Fibroblast of lung (primary cell): ENCODE measurements at regions not wholly inside any gene's neighbourhood (a gene's known extent, or its start where the extent isn't known, plus 50 kb on each side); places are given as distances from the start of the nearest gene placed in this dataset.

Experiments
- DNase-seq, 2 donors: peaks; one replicate each; pipeline versions ENCODE4 v3.0.0 to v3.0.0-alpha.2; 2010; ENCODE audit warnings: low read depth in 2 of 2
- H2AFZ ChIP-seq: 2 replicates; pipeline ENCODE4 v1.5.1; 2012; ENCODE audit warnings: low read length, control low read depth, inconsistent platforms
- H3K27ac ChIP-seq: 2 replicates; pipeline ENCODE4 v1.5.1; 2011; ENCODE audit warnings: low read length, control low read depth; ENCODE audit not compliant: insufficient read depth
- H3K27me3 ChIP-seq: 2 replicates; pipeline ENCODE4 v1.5.1; 2011; ENCODE audit warnings: mild to moderate bottlenecking, low read length; ENCODE audit not compliant: control insufficient read depth, insufficient read depth
- H3K36me3 ChIP-seq: 2 replicates; pipeline ENCODE4 v1.5.1; 2011; ENCODE audit warnings: low read length; ENCODE audit not compliant: control insufficient read depth, insufficient read depth
- H3K4me1 ChIP-seq: 2 replicates; pipeline ENCODE4 v1.5.1; 2011; ENCODE audit warnings: low read length; ENCODE audit not compliant: control insufficient read depth, insufficient read depth; ENCODE audit errors: extremely low read depth
- H3K4me2 ChIP-seq: 2 replicates; pipeline ENCODE4 v1.5.1; 2011; ENCODE audit warnings: low read length, control low read depth; ENCODE audit not compliant: insufficient read depth; ENCODE audit errors: extremely low read depth
- H3K4me3 ChIP-seq, 4 experiments: fragments of 200-600 bp in 1 of 4; sonication (generic) in 1 of 4; replicated peaks in 1 of 4; 2 replicates each; pipeline ENCODE4 v1.5.1; 2011 to 2016; ENCODE audit warnings: low read length in 4 of 4, low read depth in 3 of 4, mild to moderate bottlenecking in 3 of 4, control low read depth in 2 of 4, inconsistent platforms in 1 of 4, mixed read lengths in 1 of 4; ENCODE audit not compliant: insufficient read depth in 1 of 4; ENCODE audit errors: control extremely low read depth in 1 of 4
- H3K79me2 ChIP-seq: 2 replicates; pipeline ENCODE4 v1.5.1; 2012; ENCODE audit warnings: mild to moderate bottlenecking, low read length, inconsistent platforms; ENCODE audit not compliant: control insufficient read depth, insufficient read depth
- H3K9ac ChIP-seq: 2 replicates; pipeline ENCODE4 v1.5.1; 2011; ENCODE audit warnings: mild to moderate bottlenecking, low read length, control low read depth; ENCODE audit not compliant: insufficient read depth
- H3K9me3 ChIP-seq: 2 replicates; pipeline ENCODE4 v1.5.1; 2012; ENCODE audit warnings: low read depth, low read length; ENCODE audit not compliant: control insufficient read depth, insufficient read depth
- H4K20me1 ChIP-seq: 2 replicates; pipeline ENCODE4 v1.5.1; 2011; ENCODE audit warnings: low read length; ENCODE audit not compliant: control insufficient read depth, insufficient read depth; ENCODE audit errors: extremely low read depth
- EZH2 ChIP-seq: IDR thresholded peaks from 2 replicates; pipeline ENCODE4 v1.5.1; 2012; ENCODE audit warnings: low read length, control low read depth, mild to moderate bottlenecking; ENCODE audit errors: missing control alignments
- TF ChIP-seq, protein P1 (sequence below), 2 donors: IDR thresholded peaks in 1 of 2; conservative IDR thresholded peaks in 1 of 2; 1 replicate in 1 of 2; 2 replicates in 1 of 2; pipeline ENCODE4 v1.5.1; 2011 to 2012; ENCODE audit warnings: low read length in 2 of 2, control low read depth in 1 of 2, inconsistent platforms in 1 of 2, low read depth in 1 of 2, mild to moderate bottlenecking in 1 of 2

DNA sequence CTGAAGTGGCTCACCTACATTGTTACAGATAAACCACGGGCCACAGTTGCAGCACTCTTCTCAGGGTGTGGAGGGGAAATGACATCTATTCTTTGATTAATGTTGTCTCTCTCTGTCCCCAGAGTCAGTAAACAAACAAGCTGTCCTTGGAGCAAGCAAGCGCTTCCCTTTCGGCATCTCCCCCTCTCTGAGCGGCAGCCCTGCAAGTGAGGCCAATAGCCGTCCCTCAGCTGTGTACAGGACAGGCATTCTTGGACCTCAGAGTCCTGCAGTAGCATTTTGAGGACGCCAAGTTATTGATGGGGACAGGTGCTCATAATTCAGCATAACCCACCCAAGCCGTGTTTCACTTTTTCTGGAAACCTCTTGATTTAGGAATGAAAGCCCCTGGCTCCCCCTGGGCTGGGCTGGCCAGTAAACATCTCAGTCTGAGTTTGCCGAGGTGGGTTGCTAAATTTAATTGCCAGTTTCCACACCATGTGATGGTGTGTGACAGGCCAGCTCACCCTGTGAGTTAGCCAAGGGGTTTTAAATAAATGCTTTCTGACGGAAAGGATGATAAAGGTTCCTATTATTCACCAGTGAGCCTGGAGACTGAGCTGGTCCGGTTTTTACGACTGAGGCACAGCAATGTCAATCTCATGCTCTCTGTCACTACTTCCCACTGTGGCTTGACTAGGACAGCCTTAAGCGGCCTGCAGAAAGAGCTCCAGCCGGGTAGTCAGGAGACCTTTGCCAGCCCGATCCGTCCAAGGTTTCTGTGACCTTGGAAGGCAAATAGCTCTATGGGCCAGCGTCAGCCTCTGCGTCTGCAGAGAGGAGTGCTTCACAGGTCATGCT, 214.8 kb upstream of the RREB1 start:
- no peak overlapping the region for H2AFZ ChIP-seq
- no peak overlapping the region for H3K4me2 ChIP-seq
- H3K9me3 ChIP-seq: no peaks in the 10 kb centered on the region
- no peaks in the 10 kb centered on the region for H3K36me3 ChIP-seq
- no peaks in the 10 kb centered on the region for H3K79me2 ChIP-seq
- H3K4me3 ChIP-seq: no peak overlapping the region
- no peaks in the 10 kb centered on the region for H4K20me1 ChIP-seq
- TF ChIP-seq, protein P1, sequence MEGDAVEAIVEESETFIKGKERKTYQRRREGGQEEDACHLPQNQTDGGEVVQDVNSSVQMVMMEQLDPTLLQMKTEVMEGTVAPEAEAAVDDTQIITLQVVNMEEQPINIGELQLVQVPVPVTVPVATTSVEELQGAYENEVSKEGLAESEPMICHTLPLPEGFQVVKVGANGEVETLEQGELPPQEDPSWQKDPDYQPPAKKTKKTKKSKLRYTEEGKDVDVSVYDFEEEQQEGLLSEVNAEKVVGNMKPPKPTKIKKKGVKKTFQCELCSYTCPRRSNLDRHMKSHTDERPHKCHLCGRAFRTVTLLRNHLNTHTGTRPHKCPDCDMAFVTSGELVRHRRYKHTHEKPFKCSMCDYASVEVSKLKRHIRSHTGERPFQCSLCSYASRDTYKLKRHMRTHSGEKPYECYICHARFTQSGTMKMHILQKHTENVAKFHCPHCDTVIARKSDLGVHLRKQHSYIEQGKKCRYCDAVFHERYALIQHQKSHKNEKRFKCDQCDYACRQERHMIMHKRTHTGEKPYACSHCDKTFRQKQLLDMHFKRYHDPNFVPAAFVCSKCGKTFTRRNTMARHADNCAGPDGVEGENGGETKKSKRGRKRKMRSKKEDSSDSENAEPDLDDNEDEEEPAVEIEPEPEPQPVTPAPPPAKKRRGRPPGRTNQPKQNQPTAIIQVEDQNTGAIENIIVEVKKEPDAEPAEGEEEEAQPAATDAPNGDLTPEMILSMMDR (conservative IDR thresholded peaks at IDR 0.05 in 1 of 2, IDR thresholded peaks at IDR 0.05 in 1 of 2; ENCODE audit: low read depth in 1 of 2, low read length in 2 of 2): no peak
- TF ChIP-seq EZH2: no peak
- H3K9ac ChIP-seq: no peak overlapping the region
- H3K4me1 ChIP-seq: no peaks in the 10 kb centered on the region
- DNase-seq: no peak
- H3K27ac ChIP-seq: no peak overlapping the region
- no peaks in the 10 kb centered on the region for H3K27me3 ChIP-seq

DNA sequence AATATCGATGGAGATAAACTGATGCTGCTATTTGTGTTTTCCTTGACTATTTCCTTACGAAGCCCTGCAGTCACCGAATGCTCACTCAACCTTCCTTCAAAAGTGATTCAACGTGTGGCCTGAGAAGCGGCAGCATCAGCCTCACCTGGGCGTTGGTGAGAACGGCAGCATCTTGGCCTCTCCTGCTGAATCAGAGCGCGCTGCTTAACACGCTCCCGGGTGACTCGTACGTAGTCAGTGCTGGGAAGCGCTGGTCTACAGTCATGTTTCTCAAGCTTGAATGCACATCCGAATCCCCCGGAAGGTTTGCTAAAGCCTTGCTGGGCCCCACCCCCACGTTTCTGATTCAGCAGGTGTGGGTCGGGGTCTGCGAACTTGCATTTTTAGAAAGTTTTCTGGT, 214.1 kb upstream of the RREB1 start:
- Histone ChIP-seq H3K9me3 (no peaks in the 10 kb centered on the region), H3K4me2 (no peak overlapping the region), H4K20me1 (no peaks in the 10 kb centered on the region), H3K27ac (no peak overlapping the region), H3K27me3 (no peaks in the 10 kb centered on the region), H3K36me3 (no peaks in the 10 kb centered on the region), H3K4me1 (no peaks in the 10 kb centered on the region), H2AFZ (no peak overlapping the region), H3K79me2 (no peaks in the 10 kb centered on the region), H3K9ac (no peak overlapping the region), H3K4me3 (no peak overlapping the region)
- peak in 1 of 2 donors; percentile 14 for DNase-seq
- no peak for TF ChIP-seq EZH2
- TF ChIP-seq, protein P1 (conservative IDR thresholded peaks at IDR 0.05 in 1 of 2, IDR thresholded peaks at IDR 0.05 in 1 of 2; ENCODE audit: low read depth in 1 of 2, low read length in 2 of 2): no peak

DNA sequence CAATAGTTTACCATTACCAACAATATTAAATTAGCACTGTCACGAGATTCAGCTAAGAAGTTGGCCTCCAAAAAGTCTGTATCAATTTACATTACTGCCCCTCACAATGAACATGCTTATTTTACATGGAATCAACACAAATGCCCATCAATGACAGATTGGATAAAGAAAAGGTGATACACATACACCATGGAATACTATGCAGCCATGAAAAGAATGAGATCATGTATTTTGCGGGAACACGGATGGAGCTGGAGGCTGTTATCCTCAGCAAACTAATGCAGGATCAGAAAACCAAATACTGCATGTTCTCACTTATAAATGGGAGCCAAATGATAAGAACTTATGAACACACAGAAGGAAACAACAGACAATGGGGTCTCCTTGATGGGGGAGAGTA, 211.8 kb upstream of the RREB1 start:
- H3K4me1 ChIP-seq: no peaks in the 10 kb centered on the region
- no peaks in the 10 kb centered on the region for H3K9me3 ChIP-seq
- no peak overlapping the region for H3K9ac ChIP-seq
- no peaks in the 10 kb centered on the region for H3K79me2 ChIP-seq
- H3K27me3 ChIP-seq: no peaks in the 10 kb centered on the region
- DNase-seq: no peak
- no peak overlapping the region for H2AFZ ChIP-seq
- no peaks in the 10 kb centered on the region for H4K20me1 ChIP-seq
- no peak for TF ChIP-seq EZH2
- TF ChIP-seq, protein P1 (conservative IDR thresholded peaks at IDR 0.05 in 1 of 2, IDR thresholded peaks at IDR 0.05 in 1 of 2; ENCODE audit: low read depth in 1 of 2, low read length in 2 of 2): no peak
- no peak overlapping the region for H3K4me3 ChIP-seq
- no peak overlapping the region for H3K27ac ChIP-seq
- no peak overlapping the region for H3K4me2 ChIP-seq
- no peaks in the 10 kb centered on the region for H3K36me3 ChIP-seq
